ENCODE measurements at regions not wholly inside any gene's neighbourhood (a gene's known extent, or its start where the extent isn't known, plus 50 kb on each side); places are given as distances from the start of the nearest gene placed in this dataset.

- no peak for TF ChIP-seq FOXP2 (optimal IDR thresholded peaks at IDR 0.05; ENCODE audit: control extremely low read depth, extremely low read length, insufficient read depth)
- no peak for TF ChIP-seq POLR2AphosphoS5 (IDR thresholded peaks at IDR 0.05; ENCODE audit: borderline replicate concordance, low read depth, low read length)
These were observed 127.5 kb upstream of the GK2 start for GRCh38 chr4:79535516-79535915.

Measured in SK-N-MC (cell line).